SK-N-MC (cell line): ENCODE measurements at regions not wholly inside any gene's neighbourhood (a gene's known extent, or its start where the extent isn't known, plus 50 kb on each side); places are given as distances from the start of the nearest gene placed in this dataset.

Experiments
- EZH2 ChIP-seq: fragments of 200-600 bp; sonication (generic); IDR thresholded peaks from one replicate; pipeline ENCODE4 v1.6.1; 2017; ENCODE audit warnings: antibody characterized with exemption
- FOXP2 ChIP-seq: optimal IDR thresholded peaks from 2 replicates; pipeline ENCODE3; 2011; ENCODE audit warnings: mild to moderate bottlenecking, moderate library complexity; ENCODE audit not compliant: insufficient read depth; ENCODE audit errors: extremely low read length, control extremely low read depth
- POLR2AphosphoS5 ChIP-seq: IDR thresholded peaks from 2 replicates; pipeline ENCODE4 v1.6.1; 2012; ENCODE audit warnings: mild to moderate bottlenecking, low read depth, low read length, borderline replicate concordance

- TF ChIP-seq EZH2, result no peak
- TF ChIP-seq POLR2AphosphoS5, result no peak
- no peak for TF ChIP-seq FOXP2
These were observed 153.9 kb downstream of the GPBP1 start for GRCh38 chr5:57327561-57328367.
